IPS-18a (cell line): ENCODE measurements at regions not wholly inside any gene's neighbourhood (a gene's known extent, or its start where the extent isn't known, plus 50 kb on each side); places are given as distances from the start of the nearest gene placed in this dataset.

Experiments
- H3K27ac ChIP-seq: one replicate; pipeline ENCODE4 v1.5.1; 2013; ENCODE audit warnings: low read length
- H3K27me3 ChIP-seq: one replicate; pipeline ENCODE4 v1.6.1; 2013; ENCODE audit warnings: mild to moderate bottlenecking, low read length; ENCODE audit not compliant: control insufficient read depth, insufficient read depth
- H3K36me3 ChIP-seq: one replicate; pipeline ENCODE4 v1.6.1; 2013; ENCODE audit warnings: low read depth, low read length; ENCODE audit not compliant: control insufficient read depth
- H3K4me1 ChIP-seq: one replicate; pipeline ENCODE4 v1.6.1; 2013; ENCODE audit warnings: low read depth, low read length; ENCODE audit not compliant: control insufficient read depth
- H3K4me3 ChIP-seq: one replicate; pipeline ENCODE4 v1.5.1; 2013; ENCODE audit warnings: low read length
- H3K9ac ChIP-seq: one replicate; pipeline ENCODE4 v1.6.1; 2013; ENCODE audit warnings: mild to moderate bottlenecking, low read length, moderate library complexity
- H3K9me3 ChIP-seq: one replicate; pipeline ENCODE4 v1.6.1; 2013; ENCODE audit warnings: low read depth, low read length; ENCODE audit not compliant: control insufficient read depth

DNA sequence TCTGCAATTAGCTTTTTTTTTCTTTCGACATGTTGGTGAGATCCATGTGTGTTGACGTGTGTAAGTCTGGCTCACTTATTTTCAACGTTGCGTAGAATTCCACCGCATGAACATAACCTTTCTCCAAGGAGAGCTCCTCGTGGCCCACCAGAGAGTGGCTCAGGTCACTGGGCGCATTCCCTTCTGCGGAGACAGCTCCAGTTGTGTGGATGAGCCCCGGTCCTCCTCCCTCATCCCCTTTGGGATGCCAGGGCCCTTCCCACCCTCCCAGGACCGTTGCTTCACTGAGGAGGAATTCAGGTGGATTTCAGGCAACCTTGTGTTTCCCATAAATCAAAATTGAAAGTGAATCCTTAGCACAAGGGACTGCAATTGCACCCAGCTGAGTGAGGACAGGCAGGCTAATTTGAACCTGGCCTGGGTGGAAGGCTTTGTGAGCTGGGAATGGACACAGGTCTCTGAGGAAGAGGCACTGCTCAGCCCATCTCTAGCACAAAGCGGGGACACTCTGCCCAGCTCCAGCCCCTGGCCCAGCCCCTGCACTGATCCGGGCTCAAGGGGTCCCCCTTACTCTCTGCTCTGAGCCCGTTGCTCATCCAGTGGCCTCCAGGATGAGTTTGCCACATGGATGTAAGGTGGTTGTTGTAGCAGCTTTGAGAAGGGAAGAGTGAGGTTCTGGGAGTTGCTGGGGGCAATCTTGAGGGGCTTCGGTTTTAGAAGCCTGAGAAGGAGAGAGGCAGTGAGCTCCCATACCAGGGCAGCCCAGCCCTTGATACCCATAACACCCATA, 57.8 kb upstream of the HAAO start:
- no peaks in the 10 kb centered on the region for H3K4me1 ChIP-seq
- H3K27ac ChIP-seq: no peak overlapping the region
- no peaks in the 10 kb centered on the region for H3K9me3 ChIP-seq
- H3K9ac ChIP-seq: no peak overlapping the region
- no peaks in the 10 kb centered on the region for H3K27me3 ChIP-seq
- no peaks in the 10 kb centered on the region for H3K36me3 ChIP-seq
- no peak overlapping the region for H3K4me3 ChIP-seq

DNA sequence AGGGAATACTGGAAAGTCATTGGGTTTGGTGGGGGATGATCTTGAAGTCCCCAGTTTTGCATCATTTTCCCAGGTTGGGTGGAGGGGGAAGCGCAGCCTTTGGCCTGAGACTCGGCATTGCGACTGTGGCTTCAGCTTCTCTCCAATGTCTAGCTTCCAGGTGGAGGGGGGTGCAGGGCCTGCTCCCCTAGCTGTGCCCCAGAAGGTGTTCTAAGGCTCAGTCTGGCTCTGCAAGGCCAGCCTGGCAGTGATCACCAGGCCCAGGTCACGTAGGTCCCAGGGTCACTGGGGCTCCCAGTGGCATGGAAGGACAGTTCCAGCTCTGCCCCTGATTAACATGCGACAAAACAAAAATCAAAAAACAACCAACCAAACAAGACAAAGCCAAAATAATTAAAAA, 56.9 kb upstream of the HAAO start:
- no peaks in the 10 kb centered on the region for H3K4me1 ChIP-seq
- H3K4me3 ChIP-seq: no peak overlapping the region
- no peaks in the 10 kb centered on the region for H3K9me3 ChIP-seq
- H3K27ac ChIP-seq: no peak overlapping the region
- no peaks in the 10 kb centered on the region for H3K27me3 ChIP-seq
- no peaks in the 10 kb centered on the region for H3K36me3 ChIP-seq
- H3K9ac ChIP-seq: no peak overlapping the region

DNA sequence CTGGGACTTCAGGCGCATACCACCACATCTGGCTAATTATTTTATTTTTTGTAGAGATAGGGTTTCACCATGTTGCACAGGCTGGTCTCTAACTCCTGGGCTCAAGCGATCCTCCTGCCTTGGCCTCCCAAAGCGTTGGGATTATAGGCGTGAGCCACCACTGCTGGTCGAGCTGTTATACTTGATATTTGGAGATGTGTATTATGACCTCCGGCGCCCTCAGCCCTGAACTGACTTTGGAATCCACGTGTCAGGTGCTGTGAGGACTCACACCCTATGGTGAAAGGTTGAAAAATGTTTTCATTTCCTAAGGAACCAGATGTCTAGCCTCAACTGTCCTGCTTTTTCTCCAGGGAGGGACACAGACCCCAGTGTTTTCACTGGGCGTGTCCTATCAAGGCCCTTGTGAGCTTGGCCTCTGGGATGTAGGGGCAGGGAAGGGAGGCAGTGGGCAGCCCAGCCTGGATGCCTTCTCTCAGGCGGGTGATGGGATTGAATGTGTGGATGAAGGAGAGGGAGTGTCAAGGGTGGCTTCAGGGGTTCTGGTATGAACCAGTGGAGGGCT, 56.4 kb upstream of the HAAO start:
- H3K9ac ChIP-seq: no peak overlapping the region
- H3K4me1 ChIP-seq: no peaks in the 10 kb centered on the region
- H3K27me3 ChIP-seq: no peaks in the 10 kb centered on the region
- no peak overlapping the region for H3K27ac ChIP-seq
- no peaks in the 10 kb centered on the region for H3K9me3 ChIP-seq
- no peak overlapping the region for H3K4me3 ChIP-seq
- H3K36me3 ChIP-seq: no peaks in the 10 kb centered on the region

DNA sequence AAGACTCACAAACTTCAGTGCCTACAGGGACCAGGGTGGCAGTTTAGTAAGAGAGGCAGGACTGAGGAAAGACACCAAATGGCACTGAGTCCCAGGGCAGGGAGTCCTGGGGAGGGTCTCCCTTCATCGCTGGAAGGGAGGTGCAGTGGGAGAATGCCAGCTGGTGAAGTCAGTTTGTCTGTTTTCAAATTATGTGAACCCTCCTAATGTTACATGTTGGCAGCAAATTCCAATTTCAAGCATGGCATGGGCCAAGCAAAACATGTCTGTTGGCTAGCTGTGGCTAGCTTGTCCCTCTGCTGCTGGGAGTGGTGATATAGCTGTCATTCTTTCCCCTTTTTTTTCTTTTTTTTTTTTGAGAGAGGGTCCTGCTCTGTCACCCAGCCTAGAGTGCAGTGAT, 55.9 kb upstream of the HAAO start:
- H3K4me3 ChIP-seq: no peak overlapping the region
- no peak overlapping the region for H3K9ac ChIP-seq
- no peaks in the 10 kb centered on the region for H3K27me3 ChIP-seq
- no peaks in the 10 kb centered on the region for H3K36me3 ChIP-seq
- H3K27ac ChIP-seq: no peak overlapping the region
- H3K4me1 ChIP-seq: no peaks in the 10 kb centered on the region
- H3K9me3 ChIP-seq: no peaks in the 10 kb centered on the region

DNA sequence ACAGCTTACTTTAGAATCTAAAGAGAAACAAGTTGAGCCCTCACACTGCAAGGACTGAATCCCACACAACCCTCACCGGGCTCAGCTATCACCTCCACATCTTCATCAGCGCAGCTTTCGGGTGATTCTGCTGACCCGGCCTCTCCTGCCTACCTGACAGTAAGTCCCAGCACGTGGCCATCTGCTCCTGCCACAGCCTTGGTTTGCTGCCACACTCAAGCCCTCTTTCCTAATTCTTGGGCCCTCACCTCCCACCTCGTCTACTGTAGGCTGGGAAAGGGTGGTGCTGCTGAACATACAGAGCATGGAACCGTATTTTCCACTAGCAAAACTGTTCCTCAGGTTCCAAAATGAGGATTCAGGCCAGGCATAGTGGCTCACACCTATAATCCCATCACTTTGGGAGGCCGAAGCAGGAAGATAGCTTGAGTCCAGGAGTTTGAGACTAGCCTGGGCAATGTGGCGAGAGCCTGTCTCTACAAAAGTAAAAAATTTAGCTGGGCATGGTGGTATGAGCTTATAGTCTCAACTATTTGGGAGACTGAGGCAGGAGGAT, 55.3 kb upstream of the HAAO start:
- Histone ChIP-seq H3K9me3 (no peaks in the 10 kb centered on the region), H3K4me3 (no peak overlapping the region), H3K4me1 (no peaks in the 10 kb centered on the region), H3K27ac (no peak overlapping the region), H3K9ac (no peak overlapping the region), H3K27me3 (no peaks in the 10 kb centered on the region), H3K36me3 (no peaks in the 10 kb centered on the region)

DNA sequence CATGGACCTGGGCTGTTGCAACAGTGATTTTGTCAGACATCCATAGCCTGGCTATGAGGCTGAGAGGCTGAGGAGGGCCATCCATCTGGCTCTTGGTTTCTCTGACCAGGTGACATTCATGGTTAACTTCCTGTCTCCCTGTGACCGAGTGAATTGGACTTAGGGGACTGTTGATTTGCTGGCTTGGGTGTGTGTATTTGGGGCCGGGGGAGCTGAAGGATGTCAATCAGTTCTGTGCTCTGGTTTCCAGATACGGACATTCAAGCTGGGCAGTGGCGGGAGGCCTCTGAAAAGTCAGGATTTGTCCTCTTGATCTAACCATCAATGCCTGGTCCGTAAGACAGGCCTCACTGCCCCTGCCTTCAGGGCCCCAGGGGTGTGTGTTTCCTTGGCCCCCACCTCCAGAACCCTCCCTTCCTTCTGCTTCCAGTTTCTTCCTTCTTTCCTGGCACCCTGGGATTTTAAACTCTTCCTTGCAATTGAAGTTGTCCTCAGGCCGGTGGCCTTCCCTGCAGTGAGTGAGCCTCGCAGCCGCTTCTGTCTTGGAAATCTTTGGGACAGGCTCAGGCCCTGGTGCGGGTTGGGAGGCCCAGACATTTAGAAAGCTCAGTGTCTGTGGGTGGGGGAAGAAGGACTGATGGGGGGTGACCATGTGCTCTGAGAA, 54.7 kb upstream of the HAAO start:
- no peak overlapping the region for H3K4me3 ChIP-seq
- H3K27ac ChIP-seq: no peak overlapping the region
- no peaks in the 10 kb centered on the region for H3K9me3 ChIP-seq
- no peaks in the 10 kb centered on the region for H3K36me3 ChIP-seq
- no peak overlapping the region for H3K9ac ChIP-seq
- no peaks in the 10 kb centered on the region for H3K27me3 ChIP-seq
- no peaks in the 10 kb centered on the region for H3K4me1 ChIP-seq

DNA sequence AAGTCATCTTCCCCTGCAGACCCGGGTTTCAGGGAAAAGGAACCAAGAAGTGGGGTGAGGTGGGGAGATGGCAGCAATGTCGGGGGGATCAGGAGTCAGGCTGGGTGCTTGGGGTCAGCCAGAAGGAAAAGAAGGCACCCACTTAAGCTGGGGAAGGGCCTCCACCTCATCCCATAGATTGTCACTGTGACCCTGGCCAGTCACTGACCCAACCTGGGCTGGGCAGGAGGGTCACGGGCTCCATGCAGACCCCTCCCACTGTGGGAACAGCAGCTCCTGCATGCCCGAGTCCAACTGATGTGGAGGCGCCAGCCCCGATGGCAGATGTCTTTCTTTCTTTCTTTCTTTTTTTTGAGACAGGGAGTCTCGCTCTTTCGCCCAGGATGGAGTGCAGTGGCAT, 53.6 kb upstream of the HAAO start:
- Histone ChIP-seq H3K4me1 (no peaks in the 10 kb centered on the region), H3K27me3 (no peaks in the 10 kb centered on the region), H3K9ac (no peak overlapping the region)

DNA sequence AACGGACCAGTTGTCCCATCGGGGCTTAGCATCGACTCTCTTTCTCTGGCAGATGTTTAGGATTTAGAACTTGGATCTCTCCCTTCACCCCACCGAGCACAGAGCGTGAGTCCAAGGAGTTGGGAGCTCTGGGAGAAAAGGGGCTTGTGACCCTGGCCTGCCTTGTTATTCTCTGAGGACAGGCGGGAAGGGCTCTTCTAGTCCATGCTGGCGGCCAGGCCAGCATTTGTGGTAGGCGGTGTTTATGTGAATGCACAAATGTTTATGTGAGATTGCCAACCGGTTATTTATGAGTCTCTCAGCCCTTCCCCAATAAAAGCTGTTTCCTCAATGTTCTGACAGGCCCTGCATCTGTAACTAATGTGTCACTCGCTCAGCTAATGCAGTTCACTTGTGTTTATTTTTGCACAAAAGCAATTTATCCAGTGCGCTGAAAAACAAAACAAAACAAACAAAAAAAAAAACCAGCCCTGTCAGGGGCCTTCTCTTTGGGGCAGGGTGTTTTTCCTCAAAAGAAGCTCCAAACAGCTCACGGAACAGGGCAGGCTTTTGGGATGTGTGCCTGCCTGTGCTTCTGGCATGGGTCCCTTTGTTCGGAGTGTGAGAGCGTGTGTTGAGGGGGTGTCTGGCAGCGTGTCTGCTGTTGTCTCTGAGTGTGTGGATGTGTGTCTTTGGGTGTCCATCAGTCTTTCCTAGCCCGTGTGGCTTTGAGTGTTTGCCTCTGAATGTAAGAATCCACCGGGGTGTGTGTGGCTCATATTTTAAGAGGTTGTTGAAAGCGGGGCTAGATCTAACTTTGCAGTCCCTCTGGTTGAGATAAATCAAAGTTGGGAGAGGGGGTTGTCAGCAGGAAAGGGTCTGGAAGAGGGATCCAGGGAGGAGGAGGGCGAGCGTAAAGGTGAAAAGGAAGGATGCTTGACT, 52.8 kb upstream of the HAAO start:
- H3K27ac ChIP-seq: no peak overlapping the region
- no peaks in the 10 kb centered on the region for H3K9me3 ChIP-seq
- no peaks in the 10 kb centered on the region for H3K36me3 ChIP-seq
- H3K4me1 ChIP-seq: no peaks in the 10 kb centered on the region
- H3K4me3 ChIP-seq: no peak overlapping the region
- H3K9ac ChIP-seq: no peak overlapping the region
- no peaks in the 10 kb centered on the region for H3K27me3 ChIP-seq

More for the DNA sequence above, 53.6 kb upstream of the HAAO start:
- Histone ChIP-seq H3K27ac (no peak overlapping the region), H3K9me3 (no peaks in the 10 kb centered on the region), H3K4me3 (no peak overlapping the region), H3K36me3 (no peaks in the 10 kb centered on the region)

DNA sequence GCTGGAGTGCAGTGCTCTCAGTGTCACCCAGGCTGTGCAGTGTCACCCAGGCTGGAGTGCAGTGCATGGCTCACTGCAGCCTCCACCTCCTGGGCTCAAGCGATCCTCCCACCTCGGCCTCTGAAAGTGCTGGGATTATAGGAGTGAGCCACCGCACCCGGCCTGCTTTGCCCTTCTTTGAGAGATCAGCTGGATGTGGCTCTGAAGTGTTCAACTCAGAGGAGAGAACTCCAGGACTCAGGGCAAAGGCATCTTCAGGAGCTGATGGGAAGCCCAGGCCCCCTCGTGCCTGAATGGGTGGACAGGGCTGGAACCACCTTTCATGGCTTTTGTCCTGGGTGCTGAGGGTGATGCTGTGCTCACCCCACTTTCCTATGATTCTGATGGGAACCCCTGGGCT, 52.0 kb upstream of the HAAO start:
- no peaks in the 10 kb centered on the region for H3K9me3 ChIP-seq
- no peaks in the 10 kb centered on the region for H3K36me3 ChIP-seq
- no peak overlapping the region for H3K9ac ChIP-seq
- no peak overlapping the region for H3K4me3 ChIP-seq
- no peaks in the 10 kb centered on the region for H3K27me3 ChIP-seq
- H3K27ac ChIP-seq: no peak overlapping the region
- H3K4me1 ChIP-seq: no peaks in the 10 kb centered on the region

DNA sequence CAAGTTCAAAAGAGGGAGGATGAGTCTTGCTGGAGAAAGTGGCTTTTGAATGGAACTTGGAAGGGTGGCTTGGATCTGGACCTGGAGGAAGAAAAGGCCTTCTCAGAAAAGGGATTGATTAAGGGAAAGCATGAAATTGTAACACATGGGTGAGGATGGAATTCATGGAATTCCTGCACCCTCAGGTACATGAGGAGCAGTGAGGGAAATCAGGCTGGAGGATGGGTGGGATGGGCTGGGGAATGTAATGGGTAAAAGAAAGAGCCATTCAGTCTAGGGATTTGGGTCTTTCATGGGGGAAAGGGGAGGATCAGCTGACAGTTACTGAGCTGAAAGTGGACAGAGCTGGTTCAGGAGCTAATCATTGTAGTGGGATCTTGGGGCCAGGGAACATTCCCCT, 51.2 kb upstream of the HAAO start:
- H3K4me1 ChIP-seq: no peaks in the 10 kb centered on the region
- H3K27ac ChIP-seq: no peak overlapping the region

DNA sequence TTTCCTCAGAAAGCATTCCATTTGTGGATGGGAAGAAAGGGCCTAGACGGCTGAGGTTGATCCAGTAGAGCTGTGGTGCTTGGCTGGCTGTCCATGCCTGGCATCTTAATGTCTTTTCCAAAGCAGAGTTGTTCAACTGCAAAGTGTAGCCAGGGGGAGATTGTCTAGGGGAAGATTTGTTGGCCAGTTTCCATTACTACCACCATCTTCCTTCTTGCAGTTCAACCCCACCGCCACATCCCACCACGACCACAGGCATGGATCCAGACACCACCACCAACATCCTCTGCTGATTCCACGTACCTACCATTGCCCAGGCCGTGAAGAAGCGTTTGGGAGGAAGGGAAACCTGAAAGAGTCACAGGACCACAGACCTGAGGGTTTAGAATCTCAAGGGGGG, 50.7 kb upstream of the HAAO start:
- H3K27ac ChIP-seq: no peak overlapping the region

More for the DNA sequence above, 51.2 kb upstream of the HAAO start:
- H3K4me3 ChIP-seq: no peak overlapping the region
- H3K27me3 ChIP-seq: no peaks in the 10 kb centered on the region
- no peaks in the 10 kb centered on the region for H3K9me3 ChIP-seq
- H3K36me3 ChIP-seq: no peaks in the 10 kb centered on the region
- H3K9ac ChIP-seq: no peak overlapping the region

More for the DNA sequence above, 50.7 kb upstream of the HAAO start:
- Histone ChIP-seq H3K9ac (no peak overlapping the region), H3K27me3 (no peaks in the 10 kb centered on the region), H3K9me3 (no peaks in the 10 kb centered on the region), H3K4me1 (no peaks in the 10 kb centered on the region), H3K4me3 (no peak overlapping the region), H3K36me3 (no peaks in the 10 kb centered on the region)
